Spleen (tissue), 7 donors: ENCODE measurements at regions not wholly inside any gene's neighbourhood (a gene's known extent, or its start where the extent isn't known, plus 50 kb on each side); places are given as distances from the start of the nearest gene placed in this dataset.

Source experiments
- POLR2A ChIP-seq, 3 donors: fragments of 450-650 bp; IDR thresholded peaks; one replicate each; pipeline ENCODE4 v1.5.1; 2017; ENCODE audit warnings: antibody characterized with exemption in 3 of 3, mild to moderate bottlenecking in 1 of 3
- POLR2AphosphoS5 ChIP-seq, 3 donors: sonication (generic); formaldehyde crosslinking; IDR thresholded peaks; one replicate each; pipeline ENCODE4 v1.5.1; 2017; ENCODE audit warnings: antibody characterized with exemption in 3 of 3
- TF ChIP-seq, protein P1 (sequence below), 11 experiments: fragments of 200-600 bp in 7 of 11; fragments of 450-650 bp in 4 of 11; sonication (generic) in 4 of 11; IDR thresholded peaks in 8 of 11; conservative IDR thresholded peaks in 3 of 11; 1 replicate in 7 of 11; 2 replicates in 4 of 11; pipeline versions ENCODE4 v1.4.0 to v1.8.0; 2016 to 2021; ENCODE audit warnings: antibody characterized with exemption in 11 of 11, inconsistent platforms in 4 of 11, mild to moderate bottlenecking in 1 of 11
- donor health status: DM: no; HTN: no; CAD: no; lungs with moderate emphysema.
- donor health status: DM: no; HTN: no; CAD: no.
- donor health status: DM: no; HTN: no; CAD: no.

DNA sequence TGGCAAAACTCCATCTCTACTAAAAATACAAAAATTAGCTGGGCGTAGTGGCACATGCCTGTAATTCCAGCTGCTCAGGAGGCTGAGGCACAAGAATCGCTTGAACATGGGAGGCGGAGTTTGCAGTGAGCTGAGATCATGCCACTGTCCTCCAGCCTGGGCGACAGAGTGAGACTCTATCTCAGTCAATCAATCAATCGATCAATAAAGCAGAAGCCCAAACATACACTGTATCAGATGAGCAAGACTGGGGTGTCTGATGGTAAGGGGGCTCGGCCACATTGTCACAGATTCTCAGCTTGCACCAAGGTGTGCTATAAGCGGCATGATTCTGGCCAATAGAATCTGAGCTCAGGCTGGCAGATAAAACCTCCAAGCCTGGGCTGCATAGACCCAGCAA lies 261.1 kb downstream of the BUD13 start:
- TF ChIP-seq, protein P1, sequence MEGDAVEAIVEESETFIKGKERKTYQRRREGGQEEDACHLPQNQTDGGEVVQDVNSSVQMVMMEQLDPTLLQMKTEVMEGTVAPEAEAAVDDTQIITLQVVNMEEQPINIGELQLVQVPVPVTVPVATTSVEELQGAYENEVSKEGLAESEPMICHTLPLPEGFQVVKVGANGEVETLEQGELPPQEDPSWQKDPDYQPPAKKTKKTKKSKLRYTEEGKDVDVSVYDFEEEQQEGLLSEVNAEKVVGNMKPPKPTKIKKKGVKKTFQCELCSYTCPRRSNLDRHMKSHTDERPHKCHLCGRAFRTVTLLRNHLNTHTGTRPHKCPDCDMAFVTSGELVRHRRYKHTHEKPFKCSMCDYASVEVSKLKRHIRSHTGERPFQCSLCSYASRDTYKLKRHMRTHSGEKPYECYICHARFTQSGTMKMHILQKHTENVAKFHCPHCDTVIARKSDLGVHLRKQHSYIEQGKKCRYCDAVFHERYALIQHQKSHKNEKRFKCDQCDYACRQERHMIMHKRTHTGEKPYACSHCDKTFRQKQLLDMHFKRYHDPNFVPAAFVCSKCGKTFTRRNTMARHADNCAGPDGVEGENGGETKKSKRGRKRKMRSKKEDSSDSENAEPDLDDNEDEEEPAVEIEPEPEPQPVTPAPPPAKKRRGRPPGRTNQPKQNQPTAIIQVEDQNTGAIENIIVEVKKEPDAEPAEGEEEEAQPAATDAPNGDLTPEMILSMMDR (IDR thresholded peaks at IDR 0.05 in 8 of 11, conservative IDR thresholded peaks at IDR 0.05 in 3 of 11), result no peak
- TF ChIP-seq POLR2AphosphoS5 (IDR thresholded peaks at IDR 0.05), result no peak
- TF ChIP-seq POLR2A (IDR thresholded peaks at IDR 0.05), result no peak
